K562 (cell line): ENCODE measurements at regions not wholly inside any gene's neighbourhood (a gene's known extent, or its start where the extent isn't known, plus 50 kb on each side); places are given as distances from the start of the nearest gene placed in this dataset.

Experiments used
- CTBP1 ChIP-seq: fragments of 450-650 bp; IDR thresholded peaks from 2 replicates; pipeline ENCODE4 v1.6.1; 2016; ENCODE audit warnings: borderline replicate concordance
- FOS ChIP-seq: IDR thresholded peaks from 3 replicates; pipeline ENCODE4 v1.6.1; 2011; ENCODE audit not compliant: insufficient read length; ENCODE audit errors: extremely low read depth
- FUS ChIP-seq: fragments of 200-400 bp; formaldehyde crosslinking; optimal IDR thresholded peaks from 2 replicates; pipeline ENCODE3; 2017; ENCODE audit warnings: low read depth, low read length
- HCFC1 ChIP-seq: IDR thresholded peaks from 2 replicates; pipeline ENCODE4 v1.6.1; 2012; ENCODE audit warnings: low read depth, low read length, improper control_type of control experiment
- HIVEP1 ChIP-seq: fragments of 250-450 bp; sonication (Bioruptor Pico); IDR thresholded peaks from 2 replicates; pipeline ENCODE4 v1.4.0; 2020; ENCODE audit warnings: mild to moderate bottlenecking
- JUNB ChIP-seq: fragments of 450-650 bp; formaldehyde crosslinking; conservative IDR thresholded peaks from 2 replicates; pipeline ENCODE4 v1.4.0; 2020; ENCODE audit warnings: mild to moderate bottlenecking
- KDM2B ChIP-seq: fragments of 250-450 bp; sonication (Bioruptor Pico); IDR thresholded peaks from 2 replicates; pipeline ENCODE4 v1.8.0; 2021; ENCODE audit warnings: mild to moderate bottlenecking, moderate library complexity
- KDM5B ChIP-seq: fragments of 200-600 bp; sonication (generic); IDR thresholded peaks from 2 replicates; pipeline ENCODE4 v1.6.1; 2012; ENCODE audit warnings: low read depth, mild to moderate bottlenecking, moderate library complexity, low read length, control low read depth, inconsistent platforms; ENCODE audit not compliant: insufficient replicate concordance
- MAFF ChIP-seq: IDR thresholded peaks from 2 replicates; pipeline ENCODE4 v1.6.1; 2012; ENCODE audit warnings: low read length, improper control_type of control experiment
- MAFG ChIP-seq: fragments of 450-650 bp; conservative IDR thresholded peaks from 2 replicates; pipeline ENCODE4 v1.6.1; 2016; ENCODE audit warnings: missing genetic modification characterization, missing compliant biosample characterization
- MTA3 ChIP-seq: fragments of 450-650 bp; formaldehyde crosslinking; IDR thresholded peaks from 2 replicates; pipeline ENCODE4 v1.6.1; 2017; ENCODE audit warnings: mild to moderate bottlenecking, borderline replicate concordance
- MXI1 ChIP-seq: IDR thresholded peaks from 2 replicates; pipeline ENCODE4 v1.6.1; 2011; ENCODE audit warnings: low read depth, mild to moderate bottlenecking, improper control_type of control experiment, low read length
- NFIX ChIP-seq: fragments of 250-450 bp; sonication (Bioruptor Pico); IDR thresholded peaks from 2 replicates; pipeline ENCODE4 v1.4.0; 2020; ENCODE audit warnings: low read depth, mild to moderate bottlenecking, moderate library complexity
- PCBP1 ChIP-seq: fragments of 200-400 bp; formaldehyde crosslinking; IDR thresholded peaks from 2 replicates; pipeline ENCODE4 v1.6.1; 2018; ENCODE audit warnings: mild to moderate bottlenecking, low read depth, low read length; ENCODE audit not compliant: poor library complexity, severe bottlenecking
- POLR2AphosphoS5 ChIP-seq: IDR thresholded peaks from 2 replicates; pipeline ENCODE4 v1.6.1; 2011; ENCODE audit warnings: mild to moderate bottlenecking, low read depth, low read length, moderate library complexity; ENCODE audit not compliant: control insufficient read depth, insufficient read depth
- PTRF ChIP-seq: fragments of 450-650 bp; IDR thresholded peaks from 2 replicates; pipeline ENCODE4 v1.6.1; 2016; ENCODE audit warnings: mild to moderate bottlenecking, missing genetic modification characterization, missing compliant biosample characterization
- SAFB2 ChIP-seq: fragments of 200-400 bp; formaldehyde crosslinking; IDR thresholded peaks from 2 replicates; pipeline ENCODE4 v1.6.1; 2018; ENCODE audit warnings: borderline replicate concordance, low read length, low read depth, moderate library complexity; ENCODE audit not compliant: severe bottlenecking
- SAP30 ChIP-seq: fragments of 200-600 bp; sonication (generic); IDR thresholded peaks from 2 replicates; pipeline ENCODE4 v1.6.1; 2012; ENCODE audit warnings: borderline replicate concordance, low read depth, mild to moderate bottlenecking, moderate library complexity, low read length, control low read depth, inconsistent platforms; ENCODE audit not compliant: insufficient read depth, poor library complexity, severe bottlenecking
- TAF1 ChIP-seq: IDR thresholded peaks from 2 replicates; pipeline ENCODE4 v1.6.1; 2011; ENCODE audit warnings: mild to moderate bottlenecking, low read length, moderate library complexity; ENCODE audit not compliant: insufficient read depth, control insufficient read depth, severe bottlenecking; ENCODE audit errors: extremely low read depth
- TBL1XR1 ChIP-seq, 2 experiments: IDR thresholded peaks; 2 replicates each; pipeline ENCODE4 v1.6.1; 2012; ENCODE audit warnings: improper control_type of control experiment in 2 of 2, low read length in 2 of 2, mild to moderate bottlenecking in 1 of 2
- USF2 ChIP-seq: sonication (generic); formaldehyde crosslinking; IDR thresholded peaks from 2 replicates; pipeline ENCODE4 v1.5.0; 2020; ENCODE audit warnings: missing genetic modification reagents
- XRCC4 ChIP-seq: IDR thresholded peaks from one replicate; pipeline ENCODE4 v1.6.1; 2011; ENCODE audit not compliant: insufficient read depth, insufficient read length; ENCODE audit errors: extremely low read depth
- ZBED1 ChIP-seq: IDR thresholded peaks from 2 replicates; pipeline ENCODE4 v1.6.1; 2014
- ZC3H8 ChIP-seq: fragments of 450-650 bp; IDR thresholded peaks from 2 replicates; pipeline ENCODE4 v1.6.1; 2017
- ZNF165 ChIP-seq: fragments of 250-450 bp; sonication (Bioruptor Pico); IDR thresholded peaks from 2 replicates; pipeline ENCODE4 v1.4.0; 2020; ENCODE audit warnings: borderline replicate concordance
- ZNF512 ChIP-seq: IDR thresholded peaks from 2 replicates; pipeline ENCODE4 v1.6.1; 2016; ENCODE audit warnings: missing genetic modification characterization, missing compliant biosample characterization
- ZNF717 ChIP-seq: fragments of 250-450 bp; sonication (Bioruptor Pico); IDR thresholded peaks from 2 replicates; pipeline ENCODE4 v1.5.0; 2021

DNA sequence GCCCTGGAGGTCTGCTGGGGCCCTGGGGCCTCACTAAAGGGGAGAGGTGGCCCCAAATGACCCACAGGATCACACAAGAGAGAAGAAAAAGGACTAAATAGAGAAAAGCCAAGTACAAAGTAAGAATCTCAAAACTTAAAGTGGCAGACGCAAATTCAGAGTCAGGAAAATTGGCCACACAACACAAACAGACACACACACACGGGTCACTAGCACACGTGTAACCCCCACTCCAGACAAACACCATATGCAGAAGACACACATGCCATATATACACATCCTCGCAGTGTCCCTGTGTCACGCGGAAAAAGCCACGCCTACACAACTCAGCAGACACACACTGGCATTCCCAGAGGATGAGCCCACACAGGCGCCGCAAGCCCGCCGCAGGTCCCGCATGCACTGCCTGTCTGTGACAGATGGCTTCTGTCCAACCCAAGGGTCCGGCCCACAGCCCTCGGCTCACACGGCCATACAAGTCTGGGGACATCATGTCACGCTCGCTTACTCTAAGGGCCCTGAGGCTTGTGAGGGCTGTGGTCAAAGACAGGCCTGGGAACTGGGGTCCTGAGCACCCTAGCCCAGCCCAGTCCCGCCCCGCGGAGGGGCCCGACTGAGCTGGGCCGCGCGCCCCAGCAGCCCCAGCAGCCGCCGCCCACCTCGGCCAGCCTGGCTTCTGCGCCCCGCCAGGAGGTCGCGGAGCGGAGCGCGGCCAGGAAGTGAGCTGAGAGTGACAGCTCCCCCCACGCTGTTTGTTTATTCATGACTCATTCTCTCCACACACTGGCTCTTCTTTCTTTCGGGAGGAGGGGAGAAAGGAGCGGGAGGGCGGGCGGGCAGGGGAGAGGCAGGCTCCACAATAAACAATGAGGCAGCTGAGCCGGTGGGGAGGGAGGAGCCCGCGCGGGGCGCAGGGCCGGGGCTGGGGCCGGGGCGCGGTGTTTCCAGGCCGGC, 95.5 kb upstream of the ZMIZ1 start (continued):
- TF ChIP-seq ZNF165 (CRISPR knock-in tag) = peak; percentile 80; the same call in 1 of the 2 replicates
- TF ChIP-seq NFIX (CRISPR knock-in tag) = no peak
- TF ChIP-seq MAFF = peak; percentile 0; the same call in 1 of the 2 replicates
- TF ChIP-seq ZBED1 = no peak
- peak; percentile 73 for TF ChIP-seq FOS
- TF ChIP-seq SAP30 = peak; percentile 79
- no peak for TF ChIP-seq MAFG
- TF ChIP-seq HCFC1 = peak; percentile 45
- TF ChIP-seq POLR2AphosphoS5 = peak; percentile 49; the same call in 1 of the 2 replicates
- no peak for TF ChIP-seq PTRF (tag)
- peak; percentile 75; the same call in 1 of the 2 replicates for TF ChIP-seq CTBP1
- peak; percentile 66; the same call in 1 of the 2 replicates for TF ChIP-seq MTA3
- TF ChIP-seq KDM2B (CRISPR knock-in tag) = no peak
- TF ChIP-seq ZNF717 (CRISPR knock-in tag) = no peak
- TF ChIP-seq JUNB (CRISPR knock-in tag) = no peak
- no peak; the same call in none of the 2 replicates for TF ChIP-seq MXI1
- peak; percentile 63 for TF ChIP-seq PCBP1
- TF ChIP-seq SAFB2 = no peak
- peak; percentile 56; the same call in 1 of the 2 replicates for TF ChIP-seq HIVEP1
- no peak for TF ChIP-seq XRCC4
- TF ChIP-seq TAF1 = peak; percentile 73
- no peak for TF ChIP-seq ZNF512 (tag)
- TF ChIP-seq FUS = no peak
- no peak for TF ChIP-seq USF2 (CRISPR knock-in tag)
- TF ChIP-seq ZC3H8 = peak; percentile 86; the same call in 1 of the 2 replicates
- peak; percentile 47 to 66; a peak in 2 of 4 replicates for TF ChIP-seq TBL1XR1 (IDR thresholded peaks at IDR 0.05; ENCODE audit: low read length in 2 of 2)
- peak; percentile 30 for TF ChIP-seq KDM5B
